GM23248 (cell line): ENCODE measurements at regions not wholly inside any gene's neighbourhood (a gene's known extent, or its start where the extent isn't known, plus 50 kb on each side); places are given as distances from the start of the nearest gene placed in this dataset.

Experiments used
- EZH2 ChIP-seq: fragments of 200-600 bp; sonication (generic); IDR thresholded peaks from 2 replicates; pipeline ENCODE4 v1.6.1; 2018; ENCODE audit warnings: antibody characterized with exemption, mild to moderate bottlenecking; ENCODE audit not compliant: insufficient read depth, poor library complexity, severe bottlenecking
- EZH2phosphoT487 ChIP-seq: fragments of 200-600 bp; sonication (generic); IDR thresholded peaks from 2 replicates; pipeline ENCODE4 v1.6.1; 2018; ENCODE audit warnings: antibody characterized with exemption, moderate library complexity, mild to moderate bottlenecking, low read depth; ENCODE audit not compliant: insufficient read depth

DNA sequence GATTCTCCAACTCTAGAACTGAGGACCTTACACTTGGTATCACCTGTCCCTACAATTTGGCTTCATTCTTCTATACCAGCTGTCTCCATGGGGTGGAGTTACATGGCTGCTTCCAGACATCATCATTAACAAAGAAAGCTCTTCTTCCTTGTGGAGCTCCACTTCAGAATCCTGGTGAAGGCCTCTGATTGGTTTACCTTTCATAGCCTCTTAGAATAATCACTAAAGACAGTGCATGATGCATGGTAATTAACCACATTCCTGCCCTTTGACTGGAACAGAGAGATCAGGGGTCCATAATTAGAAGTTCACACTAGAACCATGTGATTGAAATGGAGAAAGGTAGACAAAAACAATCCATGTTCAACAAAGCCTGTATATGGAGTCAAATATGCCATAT is 112.6 kb upstream of the ZNF827 start:
- TF ChIP-seq EZH2 (no peak), EZH2phosphoT487 (no peak)
